ENCODE measurements at regions not wholly inside any gene's neighbourhood (a gene's known extent, or its start where the extent isn't known, plus 50 kb on each side); places are given as distances from the start of the nearest gene placed in this dataset.

- ATAC-seq (no peak), DNase-seq (ENCODE audit: low spot score) (no peak)
- ChIA-PET CTCF (no interaction called here), POLR2A (interaction anchor here (0.6 kb wide), 2 partner anchors 21 to 1820 kb away, joined by 3 to 5 read pairs; no protein-coding TSS in a partner anchor)
- H3K9me3 Mint-ChIP-seq, result peaks cover 6% of the 10 kb centered on the region; the same call in 1 of the 2 replicates
- no peaks in the 10 kb centered on the region; the same call in 1 of the 2 replicates for H3K27me3 Mint-ChIP-seq (ENCODE audit: low read depth)
- no peaks in the 10 kb centered on the region for H3K4me1 Mint-ChIP-seq
- H3K4me3 Mint-ChIP-seq, result no peak overlapping the region
- no peaks in the 10 kb centered on the region for H3K36me3 Mint-ChIP-seq
- no peak overlapping the region for H3K27ac Mint-ChIP-seq
- TF ChIP-seq ZNF512 (CRISPR knock-in tag; IDR thresholded peaks at IDR 0.05; ENCODE audit: borderline replicate concordance) (no peak), MYBL2 (CRISPR knock-in tag; IDR thresholded peaks at IDR 0.05) (no peak), TP53 (CRISPR knock-in tag; IDR thresholded peaks at IDR 0.05) (no peak), ZNF121 (CRISPR knock-in tag; IDR thresholded peaks at IDR 0.05) (no peak), PRDM15 (CRISPR knock-in tag; IDR thresholded peaks at IDR 0.05) (no peak), FOXP1 (CRISPR knock-in tag; IDR thresholded peaks at IDR 0.05; ENCODE audit: borderline replicate concordance) (no peak), KAT7 (CRISPR knock-in tag; IDR thresholded peaks at IDR 0.05; ENCODE audit: borderline replicate concordance) (no peak), ZNF219 (CRISPR knock-in tag; IDR thresholded peaks at IDR 0.05; ENCODE audit: borderline replicate concordance) (no peak), ATF1 (CRISPR knock-in tag; IDR thresholded peaks at IDR 0.05) (no peak), CBFB (CRISPR knock-in tag; IDR thresholded peaks at IDR 0.05; ENCODE audit: low read depth) (no peak), NR2C2 (CRISPR knock-in tag; IDR thresholded peaks at IDR 0.05) (no peak)
Measured at GRCh38 chr9:120018550-120018949, 561.4 kb downstream of the CDK5RAP2 start.

GRCh38 chr9:120018037-120018436, 561.9 kb downstream of the CDK5RAP2 start:
- ChIA-PET CTCF (no interaction called here), POLR2A (interaction anchor here (0.6 kb wide), 1 partner anchor 1820 kb away, joined by 5 read pairs; no protein-coding TSS in a partner anchor)
- Mint-ChIP-seq H3K4me1 (no peaks in the 10 kb centered on the region), H3K27me3 (ENCODE audit: low read depth) (no peaks in the 10 kb centered on the region; the same call in 1 of the 2 replicates), H3K36me3 (no peaks in the 10 kb centered on the region), H3K27ac (no peak overlapping the region), H3K4me3 (no peak overlapping the region), H3K9me3 (peaks cover 6% of the 10 kb centered on the region; the same call in 1 of the 2 replicates)
- TF ChIP-seq KAT7 (CRISPR knock-in tag; IDR thresholded peaks at IDR 0.05; ENCODE audit: borderline replicate concordance) (no peak), USF2 (CRISPR knock-in tag; IDR thresholded peaks at IDR 0.05) (no peak), ETV6 (CRISPR knock-in tag; IDR thresholded peaks at IDR 0.05) (no peak), ZSCAN18 (CRISPR knock-in tag; IDR thresholded peaks at IDR 0.05) (no peak), MXD4 (CRISPR knock-in tag; IDR thresholded peaks at IDR 0.05; ENCODE audit: borderline replicate concordance) (no peak), CBFB (CRISPR knock-in tag; IDR thresholded peaks at IDR 0.05; ENCODE audit: low read depth) (no peak), ZNF219 (CRISPR knock-in tag; IDR thresholded peaks at IDR 0.05; ENCODE audit: borderline replicate concordance) (no peak), AR (CRISPR knock-in tag; IDR thresholded peaks at IDR 0.05) (no peak), ZNF425 (CRISPR knock-in tag; conservative IDR thresholded peaks at IDR 0.05) (no peak), E2F5 (CRISPR knock-in tag; IDR thresholded peaks at IDR 0.05) (no peak), ELF4 (CRISPR knock-in tag; IDR thresholded peaks at IDR 0.05; ENCODE audit: low read depth) (no peak), JUN (CRISPR knock-in tag; IDR thresholded peaks at IDR 0.05) (no peak)
- ATAC-seq (no peak), DNase-seq (ENCODE audit: low spot score) (no peak)
